ENCODE measurements at regions not wholly inside any gene's neighbourhood (a gene's known extent, or its start where the extent isn't known, plus 50 kb on each side); places are given as distances from the start of the nearest gene placed in this dataset.

GRCh38 chr12:87066326-87066725 is 810.1 kb upstream of the MGAT4C start:
- Mint-ChIP-seq H3K27ac (no peak overlapping the region), H3K4me3 (no peak overlapping the region), H3K36me3 (ENCODE audit: low read depth) (no peaks in the 10 kb centered on the region), H3K27me3 (ENCODE audit: insufficient read depth) (no peaks in the 10 kb centered on the region), H3K4me1 (ENCODE audit: low read depth) (no peaks in the 10 kb centered on the region), H3K9me3 (peaks cover 20% of the 10 kb centered on the region)
- TF ChIP-seq CTCF (IDR thresholded peaks at IDR 0.05): no peak
- no peak for DNase-seq

- DNase-seq: no peak
Observed at GRCh38 chr12:87059231-87059630, 803.0 kb upstream of the MGAT4C start.

DNA sequence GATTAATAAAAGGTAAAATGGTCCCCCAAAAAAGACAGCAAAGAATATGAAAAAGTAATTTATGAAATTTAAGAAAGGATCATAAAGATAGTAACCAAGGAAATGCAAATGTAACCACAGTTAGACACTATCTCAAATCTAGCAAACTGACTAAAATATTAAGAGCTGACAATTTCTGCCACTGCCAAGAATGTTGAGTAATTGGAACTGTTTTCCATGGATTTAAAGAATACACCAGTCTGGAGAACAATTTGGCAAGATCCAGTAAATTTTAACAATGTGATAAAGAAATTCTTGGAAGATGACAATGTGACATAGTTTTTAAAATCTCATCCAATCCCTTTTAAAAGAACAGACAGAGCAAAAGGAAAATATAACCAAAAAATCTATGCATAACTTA is 798.0 kb upstream of the MGAT4C start:
- H3K27ac Mint-ChIP-seq: no peak overlapping the region
- no peak for TF ChIP-seq CTCF (IDR thresholded peaks at IDR 0.05)
- H3K4me1 Mint-ChIP-seq (ENCODE audit: low read depth): no peaks in the 10 kb centered on the region
- no peaks in the 10 kb centered on the region for H3K36me3 Mint-ChIP-seq (ENCODE audit: low read depth)
- no peak for DNase-seq
- H3K4me3 Mint-ChIP-seq: no peak overlapping the region
- peaks cover 13% of the 10 kb centered on the region for H3K9me3 Mint-ChIP-seq
- no peaks in the 10 kb centered on the region for H3K27me3 Mint-ChIP-seq (ENCODE audit: insufficient read depth)

More at GRCh38 chr12:87059231-87059630, 803.0 kb upstream of the MGAT4C start:
- no peak overlapping the region for H3K4me3 Mint-ChIP-seq
- no peak for TF ChIP-seq CTCF (IDR thresholded peaks at IDR 0.05)
- peaks cover 17% of the 10 kb centered on the region for H3K9me3 Mint-ChIP-seq
- no peak overlapping the region for H3K27ac Mint-ChIP-seq
- no peaks in the 10 kb centered on the region for H3K27me3 Mint-ChIP-seq (ENCODE audit: insufficient read depth)
- H3K36me3 Mint-ChIP-seq (ENCODE audit: low read depth): no peaks in the 10 kb centered on the region
- H3K4me1 Mint-ChIP-seq (ENCODE audit: low read depth): no peaks in the 10 kb centered on the region

- no peak overlapping the region for H3K27ac Mint-ChIP-seq
- no peak for DNase-seq
- H3K4me1 Mint-ChIP-seq (ENCODE audit: low read depth): no peaks in the 10 kb centered on the region
- no peak for TF ChIP-seq CTCF (IDR thresholded peaks at IDR 0.05)
- no peaks in the 10 kb centered on the region for H3K27me3 Mint-ChIP-seq (ENCODE audit: insufficient read depth)
- no peak overlapping the region for H3K4me3 Mint-ChIP-seq
- H3K36me3 Mint-ChIP-seq (ENCODE audit: low read depth): no peaks in the 10 kb centered on the region
- H3K9me3 Mint-ChIP-seq: peaks cover 23% of the 10 kb centered on the region
Observed at GRCh38 chr12:87051621-87052020, 795.4 kb upstream of the MGAT4C start.

- TF ChIP-seq CTCF (IDR thresholded peaks at IDR 0.05): no peak
- no peak for DNase-seq
- Mint-ChIP-seq H3K36me3 (ENCODE audit: low read depth) (no peaks in the 10 kb centered on the region), H3K4me3 (no peak overlapping the region), H3K9me3 (peaks cover 27% of the 10 kb centered on the region), H3K27me3 (ENCODE audit: insufficient read depth) (no peaks in the 10 kb centered on the region), H3K27ac (no peak overlapping the region), H3K4me1 (ENCODE audit: low read depth) (no peaks in the 10 kb centered on the region)
Observed at GRCh38 chr12:87047691-87048090, 791.5 kb upstream of the MGAT4C start.

- Mint-ChIP-seq H3K4me1 (ENCODE audit: low read depth) (no peaks in the 10 kb centered on the region), H3K36me3 (ENCODE audit: low read depth) (no peaks in the 10 kb centered on the region), H3K4me3 (no peak overlapping the region), H3K27ac (no peak overlapping the region), H3K27me3 (ENCODE audit: insufficient read depth) (no peaks in the 10 kb centered on the region), H3K9me3 (peaks cover 25% of the 10 kb centered on the region)
- no peak for DNase-seq
- TF ChIP-seq CTCF (IDR thresholded peaks at IDR 0.05): no peak
Observed at GRCh38 chr12:87039536-87039935, 783.3 kb upstream of the MGAT4C start.
